ENCODE measurements at regions not wholly inside any gene's neighbourhood (a gene's known extent, or its start where the extent isn't known, plus 50 kb on each side); places are given as distances from the start of the nearest gene placed in this dataset.

DNA sequence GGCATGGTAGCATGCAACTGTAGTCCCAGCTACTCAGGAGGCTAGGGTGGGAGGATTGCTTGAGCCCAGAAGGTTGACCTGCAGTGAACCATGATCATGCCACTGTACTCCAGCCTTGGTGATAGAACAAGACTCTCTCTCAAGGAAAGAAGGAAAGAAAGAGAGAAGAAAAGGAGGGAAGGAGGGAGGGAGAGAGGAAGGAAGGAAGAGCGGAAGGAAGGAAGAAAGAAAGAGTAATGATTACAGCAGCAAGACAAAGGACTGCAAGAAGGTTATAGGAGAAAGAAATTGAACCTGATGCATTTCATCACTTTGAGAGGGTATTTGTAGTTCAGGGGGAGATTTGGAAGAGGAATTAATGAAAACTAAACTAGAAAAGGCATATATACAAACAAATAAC, 155.7 kb downstream of the LACC1 start:
- H4K20me1 ChIP-seq (ENCODE audit: insufficient read depth) = no peaks in the 10 kb centered on the region
- no peak overlapping the region for H3K27ac ChIP-seq
- peaks cover 5% of the 10 kb centered on the region; the same call in 1 of the 2 replicates for H3K27me3 ChIP-seq (replicated peaks; ENCODE audit: insufficient read depth)
- no peaks in the 10 kb centered on the region for H3K36me3 ChIP-seq (ENCODE audit: low read depth)
- DNase-seq = no peak
- no peak overlapping the region for H3K4me2 ChIP-seq (ENCODE audit: unreplicated experiment)
- no peak overlapping the region for H3K4me3 ChIP-seq
- peaks cover 5% of the 10 kb centered on the region for H3K4me1 ChIP-seq (ENCODE audit: insufficient read depth)
- H3K79me2 ChIP-seq (ENCODE audit: insufficient read depth) = no peaks in the 10 kb centered on the region
- in situ Hi-C loops (cut with MboI) = no loop called here
- no peak overlapping the region for H3K9ac ChIP-seq
- H2AFZ ChIP-seq = no peak overlapping the region
- no peaks in the 10 kb centered on the region for H3K9me3 ChIP-seq (ENCODE audit: low read depth)
- no peaks in the 10 kb centered on the region for H3K9me2 ChIP-seq (ENCODE audit: insufficient read depth)
- peaks cover 6% of the 10 kb centered on the region for H3F3A ChIP-seq (ENCODE audit: insufficient read depth)
- TF ChIP-seq EZH2phosphoT487 (IDR thresholded peaks at IDR 0.05; ENCODE audit: insufficient read depth, low read depth) = no peak
- TF ChIP-seq EZH2 (IDR thresholded peaks at IDR 0.05; ENCODE audit: insufficient read depth, poor library complexity, severe bottlenecking) = no peak
- 96 to 100% methylated on average over 1 of the region's 1 CpG for WGBS, 2 experiments (ENCODE audit: low coverage in 1 of 2, low lambda C conversion rate in 2 of 2, missing lambda C conversion rate in 2 of 2)

DNA sequence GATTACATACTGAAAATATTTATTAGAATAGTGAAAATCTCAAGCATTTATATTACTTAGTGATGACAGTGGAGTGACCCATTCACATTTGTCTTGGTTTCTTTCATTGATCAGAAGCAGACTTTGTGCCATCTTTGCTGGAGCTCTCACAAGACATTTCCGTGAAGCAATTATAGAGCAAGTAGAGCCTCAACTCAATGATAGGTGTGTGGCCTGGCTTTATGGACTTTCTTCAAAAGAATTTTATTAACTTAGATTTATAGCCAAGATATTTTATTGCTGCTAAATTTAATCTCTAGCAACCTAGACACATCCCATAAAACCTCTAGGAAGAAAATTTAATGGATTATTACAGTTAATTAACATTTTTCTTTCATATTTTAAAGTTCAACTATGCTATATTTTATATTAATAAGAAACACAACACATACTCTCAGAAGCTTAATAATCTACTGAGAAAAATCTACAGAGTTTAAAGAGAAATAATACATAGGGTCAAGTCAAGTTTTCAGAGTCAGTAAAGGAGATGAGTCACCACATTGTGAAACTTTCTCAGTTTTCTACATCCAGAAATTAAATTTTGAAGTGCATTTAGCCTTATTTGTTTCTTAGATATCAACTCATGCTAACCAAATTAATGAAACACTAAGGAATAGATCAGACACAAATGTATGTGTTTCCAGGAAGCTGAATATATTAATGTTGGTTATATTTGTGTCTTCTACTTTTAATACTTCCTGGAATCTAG, 160.5 kb downstream of the LACC1 start:
- Histone ChIP-seq H3K36me3 (ENCODE audit: low read depth) (no peaks in the 10 kb centered on the region), H3K9me3 (ENCODE audit: low read depth) (no peaks in the 10 kb centered on the region), H3K27me3 (replicated peaks; ENCODE audit: insufficient read depth) (no peaks in the 10 kb centered on the region), H4K20me1 (ENCODE audit: insufficient read depth) (no peaks in the 10 kb centered on the region), H3K9me2 (ENCODE audit: insufficient read depth) (no peaks in the 10 kb centered on the region), H3F3A (ENCODE audit: insufficient read depth) (peaks cover 19% of the 10 kb centered on the region), H3K79me2 (ENCODE audit: insufficient read depth) (no peaks in the 10 kb centered on the region), H3K4me2 (ENCODE audit: unreplicated experiment) (peak overlapping the region; percentile 68), H3K27ac (0 out of 2 replicates have a peak overlapping the region, but pooled peaks have one; percentile 9), H3K4me3 (no peak overlapping the region), H3K4me1 (ENCODE audit: insufficient read depth) (peaks cover 11% of the 10 kb centered on the region), H3K9ac (no peak overlapping the region), H2AFZ (no peak overlapping the region)
- in situ Hi-C loops (cut with MboI) = no loop called here
- WGBS, 2 experiments (ENCODE audit: low coverage in 1 of 2, low lambda C conversion rate in 2 of 2, missing lambda C conversion rate in 2 of 2) = 38 to 64% methylated on average over 1 of the region's 1 CpG
- peak; percentile 63 for DNase-seq
- TF ChIP-seq EZH2phosphoT487 (IDR thresholded peaks at IDR 0.05; ENCODE audit: insufficient read depth, low read depth) = no peak
- no peak for TF ChIP-seq EZH2 (IDR thresholded peaks at IDR 0.05; ENCODE audit: insufficient read depth, poor library complexity, severe bottlenecking)

DNA sequence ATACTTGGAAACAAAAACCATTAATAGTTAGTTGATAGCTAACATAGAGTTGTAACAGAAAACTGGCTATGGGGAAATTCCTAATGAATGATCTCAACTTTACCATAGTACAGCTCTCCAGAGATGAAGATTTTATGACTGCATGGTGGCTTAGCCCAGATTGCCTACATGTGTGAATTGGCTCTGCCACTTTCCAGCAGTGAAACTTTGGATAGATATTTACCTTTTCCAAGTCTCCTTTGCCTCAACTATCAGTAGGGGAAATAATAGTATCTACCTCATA, 161.1 kb downstream of the LACC1 start:
- H4K20me1 ChIP-seq (ENCODE audit: insufficient read depth) = no peaks in the 10 kb centered on the region
- H3F3A ChIP-seq (ENCODE audit: insufficient read depth) = peaks cover 19% of the 10 kb centered on the region
- H3K36me3 ChIP-seq (ENCODE audit: low read depth) = no peaks in the 10 kb centered on the region
- TF ChIP-seq EZH2 (IDR thresholded peaks at IDR 0.05; ENCODE audit: insufficient read depth, poor library complexity, severe bottlenecking) (no peak), EZH2phosphoT487 (IDR thresholded peaks at IDR 0.05; ENCODE audit: insufficient read depth, low read depth) (no peak)
- H3K9me3 ChIP-seq (ENCODE audit: low read depth) = no peaks in the 10 kb centered on the region
- 0 out of 2 replicates have a peak overlapping the region, but pooled peaks have one; percentile 9 for H3K27ac ChIP-seq
- H3K9me2 ChIP-seq (ENCODE audit: insufficient read depth) = no peaks in the 10 kb centered on the region
- DNase-seq = peak; percentile 53
- H3K9ac ChIP-seq = no peak overlapping the region
- no peak overlapping the region for H3K4me3 ChIP-seq
- in situ Hi-C loops (cut with MboI) = no loop called here
- peaks cover 2% of the 10 kb centered on the region; the same call in 1 of the 2 replicates for H3K27me3 ChIP-seq (replicated peaks; ENCODE audit: insufficient read depth)
- H2AFZ ChIP-seq = no peak overlapping the region
- peak overlapping the region; percentile 68 for H3K4me2 ChIP-seq (ENCODE audit: unreplicated experiment)
- no peaks in the 10 kb centered on the region for H3K79me2 ChIP-seq (ENCODE audit: insufficient read depth)
- H3K4me1 ChIP-seq (ENCODE audit: insufficient read depth) = peaks cover 11% of the 10 kb centered on the region

DNA sequence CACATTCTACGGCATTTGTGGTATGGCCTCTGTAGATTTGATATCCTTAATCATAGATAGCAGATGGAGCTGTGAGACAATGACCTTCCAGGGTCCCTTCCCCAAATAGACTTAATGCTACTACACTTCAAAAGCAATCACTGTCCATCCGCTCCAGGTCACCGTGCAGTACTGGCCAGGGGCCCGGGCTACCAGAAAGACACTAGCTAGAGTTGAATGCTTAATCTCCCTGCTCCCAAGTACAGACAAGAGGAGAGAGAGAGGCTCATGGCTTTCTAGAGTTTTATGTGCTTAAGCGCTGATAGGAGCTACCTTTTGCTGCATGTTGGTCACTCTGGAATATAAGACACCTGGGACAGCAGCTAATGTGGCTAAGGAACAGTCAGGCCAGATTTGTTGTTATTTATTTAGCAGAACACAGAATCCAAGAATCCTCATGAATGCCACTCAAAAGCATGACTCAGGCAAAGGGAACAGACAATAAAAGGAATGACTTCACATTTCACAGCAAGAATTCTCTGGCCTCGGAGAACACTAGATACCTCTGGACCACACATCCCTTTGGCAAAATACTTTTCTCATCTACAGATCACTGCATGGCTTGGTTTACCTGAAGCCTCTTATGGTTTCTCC, 165.0 kb downstream of the LACC1 start:
- H3K36me3 ChIP-seq (ENCODE audit: low read depth) = no peaks in the 10 kb centered on the region
- WGBS, 2 experiments (ENCODE audit: low coverage in 1 of 2, low lambda C conversion rate in 2 of 2, missing lambda C conversion rate in 2 of 2) = 87 to 89% methylated on average over 6 of the region's 6 CpGs
- no peak overlapping the region for H3K27ac ChIP-seq
- no peaks in the 10 kb centered on the region for H4K20me1 ChIP-seq (ENCODE audit: insufficient read depth)
- H2AFZ ChIP-seq = no peak overlapping the region
- no peak for DNase-seq
- in situ Hi-C loops (cut with MboI) = no loop called here
- H3K27me3 ChIP-seq (replicated peaks; ENCODE audit: insufficient read depth) = peaks cover 35% of the 10 kb centered on the region
- no peak for TF ChIP-seq EZH2phosphoT487 (IDR thresholded peaks at IDR 0.05; ENCODE audit: insufficient read depth, low read depth)
- no peak for TF ChIP-seq EZH2 (IDR thresholded peaks at IDR 0.05; ENCODE audit: insufficient read depth, poor library complexity, severe bottlenecking)
- no peaks in the 10 kb centered on the region for H3K79me2 ChIP-seq (ENCODE audit: insufficient read depth)
- no peaks in the 10 kb centered on the region for H3K9me2 ChIP-seq (ENCODE audit: insufficient read depth)
- peaks cover 11% of the 10 kb centered on the region for H3K4me1 ChIP-seq (ENCODE audit: insufficient read depth)
- H3K4me2 ChIP-seq (ENCODE audit: unreplicated experiment) = no peak overlapping the region
- H3K9me3 ChIP-seq (ENCODE audit: low read depth) = no peaks in the 10 kb centered on the region
- no peak overlapping the region for H3K4me3 ChIP-seq
- no peak overlapping the region for H3K9ac ChIP-seq
- peaks cover 19% of the 10 kb centered on the region for H3F3A ChIP-seq (ENCODE audit: insufficient read depth)

All from GM23248 (cell line).